ENCODE measurements at regions not wholly inside any gene's neighbourhood (a gene's known extent, or its start where the extent isn't known, plus 50 kb on each side); places are given as distances from the start of the nearest gene placed in this dataset.

DNA sequence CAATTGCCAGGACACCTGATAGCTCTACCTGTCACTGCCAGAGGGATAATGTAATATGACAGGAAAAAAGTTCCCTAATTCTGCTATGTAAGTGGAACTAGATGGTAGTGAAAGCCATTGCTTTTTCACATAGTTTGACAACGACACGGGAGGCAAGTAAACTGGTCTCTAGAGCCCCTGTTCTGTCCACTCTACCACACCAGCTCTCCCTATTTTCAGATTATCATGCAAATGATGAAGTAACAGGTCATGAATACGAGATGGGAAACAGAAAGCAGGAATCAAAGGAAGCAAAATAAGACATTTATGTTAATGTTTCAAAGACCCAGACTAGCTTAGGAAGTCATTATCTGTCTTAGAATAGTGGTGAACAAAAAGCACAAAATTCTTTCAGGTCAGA, 56.2 kb downstream of the TAF11L14 start:
- Histone ChIP-seq H3K27me3 (no peaks in the 10 kb centered on the region), H3K9me3 (ENCODE audit: low read depth) (no peaks in the 10 kb centered on the region), H3K27ac (no peak overlapping the region), H3K36me3 (no peaks in the 10 kb centered on the region), H3K4me3 (no peak overlapping the region), H3K4me1 (ENCODE audit: low read depth) (no peaks in the 10 kb centered on the region)
- no peak for DNase-seq (ENCODE audit: low read depth in 1 of 2, low spot score in 1 of 2)
- no peak for TF ChIP-seq CTCF (IDR thresholded peaks at IDR 0.05; ENCODE audit: low read depth, low read length)

- TF ChIP-seq CTCF (IDR thresholded peaks at IDR 0.05; ENCODE audit: low read depth, low read length): no peak
- Histone ChIP-seq H3K4me3 (no peak overlapping the region), H3K4me1 (ENCODE audit: low read depth) (no peaks in the 10 kb centered on the region), H3K36me3 (no peaks in the 10 kb centered on the region), H3K27ac (no peak overlapping the region), H3K9me3 (ENCODE audit: low read depth) (no peaks in the 10 kb centered on the region), H3K27me3 (no peaks in the 10 kb centered on the region)
- DNase-seq (ENCODE audit: low read depth in 1 of 2, low spot score in 1 of 2): no peak
Measured at GRCh38 chr5:17691762-17692161, 57.5 kb downstream of the TAF11L14 start.

DNA sequence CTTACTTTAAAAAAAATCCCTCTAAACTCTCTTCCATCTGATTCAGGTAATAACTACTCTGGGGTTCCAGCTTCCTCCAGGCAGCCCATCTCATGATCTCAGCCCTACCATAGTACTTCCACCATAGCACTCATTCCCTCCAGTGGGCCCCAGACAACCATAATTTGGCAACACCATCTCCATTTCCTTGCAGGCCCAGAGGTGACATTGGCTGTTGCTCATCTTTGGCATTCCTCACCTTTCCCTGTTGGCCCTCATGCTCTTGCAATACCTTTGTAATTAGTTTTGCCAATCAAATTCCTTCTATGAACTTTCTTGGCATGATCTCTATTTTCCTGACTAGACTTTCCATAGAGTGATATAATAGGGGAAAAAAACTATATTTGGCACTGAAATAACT, 60.1 kb downstream of the TAF11L14 start:
- H3K27me3 ChIP-seq: no peaks in the 10 kb centered on the region
- H3K27ac ChIP-seq: no peak overlapping the region
- no peak for DNase-seq (ENCODE audit: low read depth in 1 of 2, low spot score in 1 of 2)
- no peaks in the 10 kb centered on the region for H3K9me3 ChIP-seq (ENCODE audit: low read depth)
- H3K4me1 ChIP-seq (ENCODE audit: low read depth): no peaks in the 10 kb centered on the region
- H3K36me3 ChIP-seq: no peaks in the 10 kb centered on the region
- no peak for TF ChIP-seq CTCF (IDR thresholded peaks at IDR 0.05; ENCODE audit: low read depth, low read length)
- no peak overlapping the region for H3K4me3 ChIP-seq

DNA sequence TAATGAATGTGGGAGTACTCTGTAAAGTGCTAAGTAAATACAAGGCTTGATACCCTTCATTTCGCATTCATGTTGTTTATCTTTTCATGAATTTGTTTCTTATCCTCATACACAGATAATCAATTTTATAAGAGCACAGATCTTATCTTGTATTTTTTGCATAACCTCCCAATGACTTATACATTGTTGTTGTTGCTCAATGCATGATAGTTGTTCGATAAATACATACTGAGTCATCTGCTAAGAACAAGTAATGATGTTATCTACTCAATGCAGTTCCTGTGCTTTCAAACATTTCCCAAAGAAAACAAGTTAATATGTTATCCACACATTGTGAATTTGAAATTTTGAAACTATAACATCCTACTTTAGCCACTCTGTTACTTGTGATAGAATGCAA, 60.7 kb downstream of the TAF11L14 start:
- no peak for TF ChIP-seq CTCF (IDR thresholded peaks at IDR 0.05; ENCODE audit: low read depth, low read length)

GRCh38 chr5:17696627-17697026, 62.4 kb downstream of the TAF11L14 start:
- Histone ChIP-seq H3K27me3 (no peaks in the 10 kb centered on the region), H3K36me3 (no peaks in the 10 kb centered on the region), H3K9me3 (ENCODE audit: low read depth) (no peaks in the 10 kb centered on the region), H3K27ac (no peak overlapping the region), H3K4me3 (no peak overlapping the region), H3K4me1 (ENCODE audit: low read depth) (no peaks in the 10 kb centered on the region)
- TF ChIP-seq CTCF (IDR thresholded peaks at IDR 0.05; ENCODE audit: low read depth, low read length): no peak
- no peak for DNase-seq (ENCODE audit: low read depth in 1 of 2, low spot score in 1 of 2)

More for the DNA sequence above, 60.7 kb downstream of the TAF11L14 start:
- Histone ChIP-seq H3K9me3 (ENCODE audit: low read depth) (no peaks in the 10 kb centered on the region), H3K36me3 (no peaks in the 10 kb centered on the region), H3K4me1 (ENCODE audit: low read depth) (no peaks in the 10 kb centered on the region), H3K27ac (no peak overlapping the region), H3K27me3 (no peaks in the 10 kb centered on the region), H3K4me3 (no peak overlapping the region)
- DNase-seq (ENCODE audit: low read depth in 1 of 2, low spot score in 1 of 2): peak in 1 of 2 donors; percentile 3

DNA sequence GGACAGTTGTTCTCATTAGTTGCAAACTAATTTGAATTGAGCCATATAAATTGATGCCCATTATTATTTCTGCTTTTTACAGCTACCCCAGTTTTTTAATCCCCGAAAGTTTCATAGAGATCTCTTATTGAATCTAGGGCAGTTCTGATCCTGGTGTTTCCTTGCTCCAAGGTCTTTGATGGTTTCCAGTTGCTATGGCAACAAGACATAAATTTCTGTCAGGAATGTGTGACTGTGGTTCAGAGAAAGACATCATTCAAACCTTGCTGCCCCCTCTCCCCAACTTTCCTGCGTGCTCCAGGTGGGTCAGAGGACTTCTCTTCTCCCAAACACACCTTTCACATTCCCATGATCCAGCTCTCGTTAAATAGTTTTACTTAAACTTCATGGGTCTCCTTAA, 63.4 kb downstream of the TAF11L14 start:
- no peaks in the 10 kb centered on the region for H3K36me3 ChIP-seq
- no peaks in the 10 kb centered on the region for H3K4me1 ChIP-seq (ENCODE audit: low read depth)
- no peak for TF ChIP-seq CTCF (IDR thresholded peaks at IDR 0.05; ENCODE audit: low read depth, low read length)
- no peak overlapping the region for H3K27ac ChIP-seq
- H3K4me3 ChIP-seq: no peak overlapping the region
- no peak for DNase-seq (ENCODE audit: low read depth in 1 of 2, low spot score in 1 of 2)
- H3K9me3 ChIP-seq (ENCODE audit: low read depth): no peaks in the 10 kb centered on the region
- no peaks in the 10 kb centered on the region for H3K27me3 ChIP-seq

Measured in cardiac muscle cell (in vitro differentiated cells and primary cell).